ENCODE measurements at regions not wholly inside any gene's neighbourhood (a gene's known extent, or its start where the extent isn't known, plus 50 kb on each side); places are given as distances from the start of the nearest gene placed in this dataset.

- no peak for TF ChIP-seq CTCF (IDR thresholded peaks at IDR 0.05 in 8 of 11, conservative IDR thresholded peaks at IDR 0.05 in 3 of 11)
- TF ChIP-seq POLR2A (IDR thresholded peaks at IDR 0.05): no peak
Observed at GRCh38 chr2:102950371-102950946, 188.6 kb downstream of the TMEM182 start.
